ENCODE measurements at regions not wholly inside any gene's neighbourhood (a gene's known extent, or its start where the extent isn't known, plus 50 kb on each side); places are given as distances from the start of the nearest gene placed in this dataset.

DNA sequence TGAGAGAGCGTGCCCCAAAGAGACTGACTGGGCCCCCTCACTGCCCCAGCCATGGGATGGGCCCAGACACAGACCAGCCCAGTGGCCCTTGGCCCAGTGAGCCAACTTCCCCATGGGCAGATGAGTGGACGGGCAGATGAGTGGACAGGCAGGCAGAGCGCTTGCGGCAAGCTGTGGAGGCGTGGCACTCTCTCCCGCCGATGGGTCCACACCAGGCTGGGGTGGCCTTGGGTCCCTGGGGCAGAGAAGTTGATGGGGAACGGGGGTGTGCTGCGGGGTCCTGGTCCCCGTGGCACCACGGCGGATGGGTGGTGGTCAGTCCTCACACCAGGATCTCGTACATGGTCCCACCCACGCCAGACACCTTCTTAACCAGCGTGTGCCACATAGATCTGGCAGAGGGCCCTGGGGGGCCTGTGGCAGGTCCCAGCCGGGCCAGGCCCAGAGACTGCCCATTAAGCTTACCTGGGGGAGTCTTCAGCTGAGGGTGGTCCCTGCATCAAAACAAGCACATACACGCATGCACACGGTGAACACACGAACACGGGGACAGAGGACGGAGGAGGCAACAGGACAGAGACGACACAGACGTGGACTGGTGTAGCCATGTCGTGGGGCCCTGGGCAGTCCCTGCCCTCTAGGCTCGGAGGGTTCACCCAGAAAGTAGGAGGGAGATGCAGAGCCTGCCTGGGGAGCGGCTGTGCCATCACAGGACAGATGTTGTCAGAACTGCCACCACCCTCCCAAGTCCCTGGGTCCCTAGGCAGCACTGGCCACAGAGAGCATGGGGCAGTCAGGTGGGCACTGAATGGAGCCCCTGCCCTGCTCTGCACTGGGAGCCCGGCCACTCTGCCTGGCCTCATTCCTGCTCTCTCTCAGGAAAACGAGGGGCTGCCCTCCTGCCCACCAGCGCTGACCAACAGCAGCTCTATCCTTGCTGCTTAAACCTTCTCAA, 182.2 kb downstream of the IGLL1 start:
- TF ChIP-seq GATA3 (IDR thresholded peaks at IDR 0.05; ENCODE audit: low read depth, low read length) (no peak), GATA2 (IDR thresholded peaks at IDR 0.05; ENCODE audit: low read depth, low read length) (no peak)
